Glutamatergic neuron (in vitro differentiated cells): ENCODE measurements at regions not wholly inside any gene's neighbourhood (a gene's known extent, or its start where the extent isn't known, plus 50 kb on each side); places are given as distances from the start of the nearest gene placed in this dataset.

Experiments used
- DNase-seq: peaks from one replicate; pipeline ENCODE4 v3.0.0; 2022
- H3K27ac Mint-ChIP-seq: one replicate; pipeline ENCODE4 v1.8.0; 2020; ENCODE audit warnings: mild to moderate bottlenecking, mixed read lengths, inconsistent platforms; ENCODE audit not compliant: unreplicated experiment
- H3K27me3 Mint-ChIP-seq: one replicate; pipeline ENCODE4 v1.8.0; 2020; ENCODE audit warnings: mild to moderate bottlenecking, moderate library complexity, mixed read lengths, inconsistent platforms; ENCODE audit not compliant: unreplicated experiment
- H3K36me3 Mint-ChIP-seq: one replicate; pipeline ENCODE4 v1.8.0; 2020; ENCODE audit warnings: mild to moderate bottlenecking, mixed read lengths, inconsistent platforms; ENCODE audit not compliant: unreplicated experiment
- H3K4me1 Mint-ChIP-seq: one replicate; pipeline ENCODE4 v1.8.0; 2020; ENCODE audit warnings: mild to moderate bottlenecking, low read depth, mixed read lengths, inconsistent platforms; ENCODE audit not compliant: unreplicated experiment
- H3K4me3 Mint-ChIP-seq: one replicate; pipeline ENCODE4 v1.8.0; 2020; ENCODE audit warnings: mild to moderate bottlenecking, mixed read lengths, inconsistent platforms; ENCODE audit not compliant: unreplicated experiment
- H3K9me3 Mint-ChIP-seq: one replicate; pipeline ENCODE4 v1.8.0; 2020; ENCODE audit warnings: mild to moderate bottlenecking, moderate library complexity, mixed read lengths, inconsistent platforms; ENCODE audit not compliant: unreplicated experiment
- TF ChIP-seq, protein P1 (sequence below): fragments of 200-600 bp; sonication (generic); IDR thresholded peaks from one replicate; pipeline ENCODE4 v1.5.0; 2021; ENCODE audit not compliant: partially characterized antibody, unreplicated experiment

DNA sequence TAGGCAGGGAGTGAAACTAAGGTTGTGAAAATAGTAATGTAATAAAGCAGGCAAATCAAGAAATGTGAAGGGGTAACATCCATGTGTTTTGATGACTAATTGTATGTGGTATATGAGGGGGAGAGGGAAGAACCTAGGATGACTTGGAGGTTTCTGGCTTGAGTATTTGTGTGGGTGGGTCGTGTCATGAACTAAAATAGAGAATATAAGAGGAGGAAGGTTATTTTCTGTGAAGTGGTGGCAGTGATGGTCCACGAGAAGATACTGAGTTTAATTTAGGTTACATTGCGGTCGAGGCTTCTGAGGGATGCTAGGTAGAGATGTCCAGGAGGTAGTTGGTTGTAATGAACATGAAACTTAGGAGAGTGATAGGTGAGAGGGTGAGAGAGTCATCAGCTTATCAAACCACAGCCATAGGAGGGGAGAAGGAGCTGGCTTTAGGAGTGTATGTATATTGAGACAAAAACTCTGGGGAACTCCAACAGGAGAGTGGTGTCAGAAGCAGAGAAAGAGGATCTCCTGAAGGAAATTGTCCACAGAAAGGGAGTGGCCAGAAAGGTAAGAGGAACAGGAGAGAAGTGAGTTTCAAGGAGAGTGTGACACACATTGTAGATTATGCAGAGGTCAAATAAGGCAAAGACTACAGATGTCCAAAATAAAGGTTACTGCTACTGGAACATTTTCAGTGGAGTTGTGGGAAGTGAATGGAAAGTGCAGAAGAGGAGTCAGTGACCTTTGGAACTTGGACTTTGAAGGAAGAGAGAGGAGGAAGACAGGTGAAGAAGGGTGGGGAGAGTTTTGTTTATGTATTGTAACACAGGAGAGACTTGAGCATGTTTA is 89.0 kb upstream of the MACF1 start:
- H3K9me3 Mint-ChIP-seq: no peaks in the 10 kb centered on the region
- no peak overlapping the region for H3K27ac Mint-ChIP-seq
- H3K4me3 Mint-ChIP-seq: no peak overlapping the region
- no peaks in the 10 kb centered on the region for H3K36me3 Mint-ChIP-seq
- H3K4me1 Mint-ChIP-seq: peaks cover 7% of the 10 kb centered on the region
- TF ChIP-seq, protein P1, sequence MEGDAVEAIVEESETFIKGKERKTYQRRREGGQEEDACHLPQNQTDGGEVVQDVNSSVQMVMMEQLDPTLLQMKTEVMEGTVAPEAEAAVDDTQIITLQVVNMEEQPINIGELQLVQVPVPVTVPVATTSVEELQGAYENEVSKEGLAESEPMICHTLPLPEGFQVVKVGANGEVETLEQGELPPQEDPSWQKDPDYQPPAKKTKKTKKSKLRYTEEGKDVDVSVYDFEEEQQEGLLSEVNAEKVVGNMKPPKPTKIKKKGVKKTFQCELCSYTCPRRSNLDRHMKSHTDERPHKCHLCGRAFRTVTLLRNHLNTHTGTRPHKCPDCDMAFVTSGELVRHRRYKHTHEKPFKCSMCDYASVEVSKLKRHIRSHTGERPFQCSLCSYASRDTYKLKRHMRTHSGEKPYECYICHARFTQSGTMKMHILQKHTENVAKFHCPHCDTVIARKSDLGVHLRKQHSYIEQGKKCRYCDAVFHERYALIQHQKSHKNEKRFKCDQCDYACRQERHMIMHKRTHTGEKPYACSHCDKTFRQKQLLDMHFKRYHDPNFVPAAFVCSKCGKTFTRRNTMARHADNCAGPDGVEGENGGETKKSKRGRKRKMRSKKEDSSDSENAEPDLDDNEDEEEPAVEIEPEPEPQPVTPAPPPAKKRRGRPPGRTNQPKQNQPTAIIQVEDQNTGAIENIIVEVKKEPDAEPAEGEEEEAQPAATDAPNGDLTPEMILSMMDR: no peak
- no peak for DNase-seq
- H3K27me3 Mint-ChIP-seq: no peaks in the 10 kb centered on the region

DNA sequence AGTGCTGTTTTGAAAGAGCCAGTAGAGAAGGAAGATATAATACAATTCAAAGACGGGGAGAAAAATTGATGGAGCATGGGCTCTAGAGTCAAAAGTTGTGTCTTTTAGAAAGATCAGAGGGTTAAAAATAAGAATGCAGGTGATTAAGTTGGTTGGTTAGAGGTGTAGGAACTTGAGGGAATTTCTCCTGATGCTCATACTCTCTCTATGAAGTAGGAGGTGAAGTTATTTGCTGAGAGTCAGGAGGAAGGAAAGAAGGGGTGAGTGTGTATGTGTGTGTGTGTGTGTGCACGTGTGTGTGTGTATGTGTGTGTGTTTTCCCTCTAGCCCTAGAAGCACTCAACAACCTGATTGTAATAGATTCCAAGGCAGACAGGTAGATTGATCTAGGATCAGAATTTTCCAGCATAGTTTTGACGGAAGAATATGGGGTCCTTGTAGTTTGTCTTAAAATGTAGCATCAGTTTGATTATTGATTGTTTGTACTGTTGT is 88.3 kb upstream of the MACF1 start:
- TF ChIP-seq, protein P1: no peak
- no peak for DNase-seq
- Mint-ChIP-seq H3K4me1 (peaks cover 7% of the 10 kb centered on the region), H3K36me3 (no peaks in the 10 kb centered on the region), H3K27me3 (no peaks in the 10 kb centered on the region), H3K9me3 (no peaks in the 10 kb centered on the region), H3K27ac (no peak overlapping the region), H3K4me3 (no peak overlapping the region)

DNA sequence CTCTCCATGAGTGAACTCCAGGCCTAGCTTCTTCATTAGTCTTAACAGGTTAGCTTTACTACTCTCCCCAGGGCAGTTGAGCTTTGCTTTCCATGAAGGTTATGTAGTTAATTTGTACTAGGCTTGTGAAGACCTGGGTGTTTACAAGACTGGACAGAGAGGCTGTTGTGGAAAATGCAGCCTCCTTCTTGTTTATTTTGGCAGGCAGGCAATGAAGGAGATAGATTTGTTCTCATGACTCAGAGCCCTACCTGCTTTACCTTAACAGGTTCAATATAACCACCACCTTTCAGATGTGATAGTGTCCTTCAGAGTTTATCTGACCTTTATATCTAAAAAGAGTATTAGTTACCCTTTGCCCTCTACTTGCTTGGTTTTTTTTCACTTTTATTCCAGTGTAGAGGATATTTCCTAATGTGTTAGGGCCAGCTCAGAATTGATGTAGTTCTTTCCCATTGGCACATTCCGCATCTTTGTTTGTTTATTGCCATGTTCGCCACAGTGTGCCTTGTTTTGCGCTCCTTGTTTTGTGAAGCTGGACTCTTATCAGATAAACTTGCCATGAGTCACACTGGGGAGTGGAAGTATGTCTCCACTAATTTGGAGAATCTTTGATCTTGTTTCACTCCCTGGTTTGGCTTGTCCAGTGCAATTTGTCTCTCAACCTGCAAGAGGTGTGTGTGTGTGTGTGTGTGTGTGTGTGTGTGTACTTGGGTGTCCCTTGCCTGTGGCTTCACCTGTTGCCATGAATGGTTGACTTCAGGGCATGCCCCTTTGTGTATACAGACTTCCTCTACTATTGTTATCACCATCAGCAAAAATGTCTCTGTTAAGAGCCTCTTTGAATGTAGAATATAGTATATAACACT is 87.4 kb upstream of the MACF1 start:
- TF ChIP-seq, protein P1: no peak
- H3K36me3 Mint-ChIP-seq: no peaks in the 10 kb centered on the region
- no peak overlapping the region for H3K4me3 Mint-ChIP-seq
- no peak overlapping the region for H3K27ac Mint-ChIP-seq
- H3K9me3 Mint-ChIP-seq: no peaks in the 10 kb centered on the region
- no peak for DNase-seq
- H3K27me3 Mint-ChIP-seq: no peaks in the 10 kb centered on the region
- peaks cover 4% of the 10 kb centered on the region for H3K4me1 Mint-ChIP-seq

DNA sequence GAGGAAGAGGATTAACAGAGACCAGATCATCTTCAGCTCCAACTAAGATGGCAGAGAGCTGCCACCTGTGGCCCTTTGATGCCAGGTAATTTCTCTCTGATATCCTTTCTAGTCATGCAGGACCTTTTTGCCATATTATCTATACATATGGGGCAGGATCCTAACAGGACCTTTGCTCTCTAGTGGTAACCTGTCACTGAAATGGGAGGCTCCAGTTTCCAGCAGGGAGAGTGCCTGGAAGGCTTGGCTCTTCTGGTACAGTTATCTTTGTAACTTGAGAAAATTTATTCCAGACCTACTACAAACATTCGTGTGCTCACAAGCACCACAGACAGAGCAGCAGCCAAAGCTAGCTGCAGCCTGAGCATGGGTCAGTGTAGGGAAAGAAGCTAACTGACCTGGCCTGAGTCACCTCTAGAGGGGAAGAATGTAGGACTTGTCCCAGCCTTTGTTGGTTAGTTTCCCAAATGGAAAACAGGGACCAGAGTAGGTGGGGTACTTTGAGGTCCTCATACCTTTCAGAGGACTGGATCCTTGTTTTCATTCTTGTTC is 86.5 kb upstream of the MACF1 start:
- no peaks in the 10 kb centered on the region for H3K9me3 Mint-ChIP-seq
- H3K27me3 Mint-ChIP-seq: no peaks in the 10 kb centered on the region
- H3K4me1 Mint-ChIP-seq: peaks cover 3% of the 10 kb centered on the region
- TF ChIP-seq, protein P1: no peak
- H3K27ac Mint-ChIP-seq: no peak overlapping the region
- no peak overlapping the region for H3K4me3 Mint-ChIP-seq
- no peak for DNase-seq
- no peaks in the 10 kb centered on the region for H3K36me3 Mint-ChIP-seq
